Ishikawa (cell line): ENCODE measurements at regions not wholly inside any gene's neighbourhood (a gene's known extent, or its start where the extent isn't known, plus 50 kb on each side); places are given as distances from the start of the nearest gene placed in this dataset.

Source experiments
- CEBPB ChIP-seq: IDR thresholded peaks from 2 replicates; pipeline ENCODE4 v1.6.1; 2012
- CREB1 ChIP-seq: IDR thresholded peaks from 2 replicates; pipeline ENCODE4 v1.6.1; 2012; ENCODE audit warnings: low read depth
- EGR1 ChIP-seq: IDR thresholded peaks from 2 replicates; pipeline ENCODE4 v1.6.1; 2012
- EP300 ChIP-seq: IDR thresholded peaks from 2 replicates; pipeline ENCODE4 v1.6.1; 2012; ENCODE audit warnings: borderline replicate concordance
- FOXM1 ChIP-seq: IDR thresholded peaks from 2 replicates; pipeline ENCODE4 v1.6.1; 2012; ENCODE audit warnings: low read depth, borderline replicate concordance
- NFIC ChIP-seq: IDR thresholded peaks from 2 replicates; pipeline ENCODE4 v1.6.1; 2012
- RAD21 ChIP-seq: IDR thresholded peaks from 2 replicates; pipeline ENCODE4 v1.6.1; 2012; ENCODE audit warnings: low read depth
- TAF1 ChIP-seq: IDR thresholded peaks from 2 replicates; pipeline ENCODE4 v1.6.1; 2012; ENCODE audit warnings: low read depth, mild to moderate bottlenecking
- TCF12 ChIP-seq: IDR thresholded peaks from 2 replicates; pipeline ENCODE4 v1.6.1; 2012; ENCODE audit warnings: low read depth
- TEAD4 ChIP-seq: IDR thresholded peaks from 2 replicates; pipeline ENCODE4 v1.6.1; 2012
- YY1 ChIP-seq: IDR thresholded peaks from 2 replicates; pipeline ENCODE4 v1.6.1; 2012; ENCODE audit warnings: low read depth
- ZBTB7A ChIP-seq: IDR thresholded peaks from 2 replicates; pipeline ENCODE4 v1.6.1; 2012; ENCODE audit warnings: low read depth
- TF ChIP-seq, protein P1 (sequence below): IDR thresholded peaks from 2 replicates; pipeline ENCODE4 v1.6.1; 2012
- TF ChIP-seq, protein P2 (sequence below): IDR thresholded peaks from 2 replicates; pipeline ENCODE4 v1.6.1; 2012; ENCODE audit warnings: low read depth, mild to moderate bottlenecking
- TF ChIP-seq, protein P3 (sequence below): IDR thresholded peaks from 2 replicates; pipeline ENCODE4 v1.6.1; 2012

DNA sequence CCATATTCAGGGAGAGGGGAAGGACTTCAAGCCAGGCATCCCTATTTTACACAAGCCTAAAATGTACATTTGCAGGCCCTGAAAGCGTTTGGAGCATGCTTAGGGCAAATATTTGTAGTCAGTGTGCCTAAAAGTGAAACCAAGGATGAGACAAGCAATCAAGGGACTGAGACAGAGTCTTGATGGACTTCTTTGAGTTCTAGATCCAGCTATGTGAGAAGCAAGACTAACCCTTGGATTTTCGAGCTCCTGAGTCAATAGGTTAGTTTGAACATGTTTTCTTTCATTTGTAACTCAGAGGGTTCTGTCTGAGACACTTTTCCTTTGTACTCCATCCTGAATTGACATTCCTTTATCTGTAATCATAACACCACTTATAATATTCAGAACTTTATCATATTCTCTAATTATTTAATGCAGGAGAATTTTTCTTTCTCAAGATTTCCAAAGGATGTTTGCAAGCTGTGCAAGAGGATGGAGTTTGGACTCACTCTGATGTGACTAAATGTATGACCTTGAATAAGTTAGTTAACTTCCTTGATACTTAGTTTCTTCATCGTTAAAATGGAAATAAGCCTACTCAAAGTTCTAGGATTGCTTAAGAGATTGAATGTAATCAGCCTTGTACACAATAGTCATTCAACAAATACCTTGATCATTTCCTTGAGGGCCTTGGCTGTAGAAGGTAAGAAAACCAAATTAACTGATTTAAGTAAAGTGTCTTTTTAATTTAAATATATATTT lies 1237.8 kb upstream of the ZEB2 start:
- TF ChIP-seq NFIC = no peak
- TF ChIP-seq YY1 = no peak
- TF ChIP-seq, protein P1, sequence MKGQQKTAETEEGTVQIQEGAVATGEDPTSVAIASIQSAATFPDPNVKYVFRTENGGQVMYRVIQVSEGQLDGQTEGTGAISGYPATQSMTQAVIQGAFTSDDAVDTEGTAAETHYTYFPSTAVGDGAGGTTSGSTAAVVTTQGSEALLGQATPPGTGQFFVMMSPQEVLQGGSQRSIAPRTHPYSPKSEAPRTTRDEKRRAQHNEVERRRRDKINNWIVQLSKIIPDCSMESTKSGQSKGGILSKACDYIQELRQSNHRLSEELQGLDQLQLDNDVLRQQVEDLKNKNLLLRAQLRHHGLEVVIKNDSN = no peak
- TF ChIP-seq FOXM1 = no peak
- no peak for TF ChIP-seq TCF12
- TF ChIP-seq ZBTB7A = no peak
- TF ChIP-seq, protein P2, sequence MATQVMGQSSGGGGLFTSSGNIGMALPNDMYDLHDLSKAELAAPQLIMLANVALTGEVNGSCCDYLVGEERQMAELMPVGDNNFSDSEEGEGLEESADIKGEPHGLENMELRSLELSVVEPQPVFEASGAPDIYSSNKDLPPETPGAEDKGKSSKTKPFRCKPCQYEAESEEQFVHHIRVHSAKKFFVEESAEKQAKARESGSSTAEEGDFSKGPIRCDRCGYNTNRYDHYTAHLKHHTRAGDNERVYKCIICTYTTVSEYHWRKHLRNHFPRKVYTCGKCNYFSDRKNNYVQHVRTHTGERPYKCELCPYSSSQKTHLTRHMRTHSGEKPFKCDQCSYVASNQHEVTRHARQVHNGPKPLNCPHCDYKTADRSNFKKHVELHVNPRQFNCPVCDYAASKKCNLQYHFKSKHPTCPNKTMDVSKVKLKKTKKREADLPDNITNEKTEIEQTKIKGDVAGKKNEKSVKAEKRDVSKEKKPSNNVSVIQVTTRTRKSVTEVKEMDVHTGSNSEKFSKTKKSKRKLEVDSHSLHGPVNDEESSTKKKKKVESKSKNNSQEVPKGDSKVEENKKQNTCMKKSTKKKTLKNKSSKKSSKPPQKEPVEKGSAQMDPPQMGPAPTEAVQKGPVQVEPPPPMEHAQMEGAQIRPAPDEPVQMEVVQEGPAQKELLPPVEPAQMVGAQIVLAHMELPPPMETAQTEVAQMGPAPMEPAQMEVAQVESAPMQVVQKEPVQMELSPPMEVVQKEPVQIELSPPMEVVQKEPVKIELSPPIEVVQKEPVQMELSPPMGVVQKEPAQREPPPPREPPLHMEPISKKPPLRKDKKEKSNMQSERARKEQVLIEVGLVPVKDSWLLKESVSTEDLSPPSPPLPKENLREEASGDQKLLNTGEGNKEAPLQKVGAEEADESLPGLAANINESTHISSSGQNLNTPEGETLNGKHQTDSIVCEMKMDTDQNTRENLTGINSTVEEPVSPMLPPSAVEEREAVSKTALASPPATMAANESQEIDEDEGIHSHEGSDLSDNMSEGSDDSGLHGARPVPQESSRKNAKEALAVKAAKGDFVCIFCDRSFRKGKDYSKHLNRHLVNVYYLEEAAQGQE = no peak
- no peak for TF ChIP-seq TAF1
- TF ChIP-seq EP300 = no peak
- no peak for TF ChIP-seq EGR1
- TF ChIP-seq, protein P3, sequence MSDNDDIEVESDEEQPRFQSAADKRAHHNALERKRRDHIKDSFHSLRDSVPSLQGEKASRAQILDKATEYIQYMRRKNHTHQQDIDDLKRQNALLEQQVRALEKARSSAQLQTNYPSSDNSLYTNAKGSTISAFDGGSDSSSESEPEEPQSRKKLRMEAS = no peak
- no peak for TF ChIP-seq CREB1
- no peak for TF ChIP-seq RAD21
- no peak for TF ChIP-seq CEBPB
- TF ChIP-seq TEAD4 = no peak

DNA sequence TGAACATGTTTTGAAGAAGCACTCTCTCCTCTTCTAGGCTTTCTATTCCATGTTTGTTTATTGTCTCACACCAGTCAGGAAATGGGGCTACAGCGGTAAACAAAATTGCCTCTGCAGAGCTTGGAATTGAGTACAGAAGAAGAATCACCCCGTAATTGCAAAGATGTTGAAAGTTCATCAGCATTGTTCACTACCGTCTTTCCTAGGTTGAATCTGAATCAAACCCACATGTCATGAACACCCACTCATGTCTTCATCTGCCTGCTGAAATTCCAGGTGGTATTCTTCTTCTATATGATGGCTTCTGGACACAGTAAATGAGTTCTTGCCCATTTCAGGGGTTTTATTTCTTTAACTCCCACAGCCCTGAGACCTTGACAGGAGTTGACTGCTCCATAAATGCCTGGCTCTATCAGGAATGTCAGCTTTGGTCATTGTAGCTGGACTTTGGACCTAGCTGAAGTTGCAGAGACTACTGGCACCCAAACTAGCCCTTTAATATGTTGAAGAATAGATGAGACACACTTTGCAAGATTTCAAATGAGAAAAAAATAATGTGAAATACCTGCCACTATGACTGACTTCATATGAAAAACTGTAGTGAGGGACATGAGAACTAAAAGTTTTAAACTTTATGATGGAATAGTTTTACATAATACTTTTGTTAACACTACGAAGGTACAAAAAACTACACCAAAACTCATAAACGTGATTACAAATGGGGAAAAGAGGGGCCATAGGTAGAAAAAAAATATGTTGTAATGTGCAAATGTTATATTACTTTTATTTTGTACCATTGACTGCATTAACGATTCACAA lies 1235.3 kb upstream of the ZEB2 start:
- TF ChIP-seq EGR1 = no peak

- TF ChIP-seq CREB1 = no peak
- no peak for TF ChIP-seq NFIC
- TF ChIP-seq FOXM1 = no peak
- no peak for TF ChIP-seq TCF12
- no peak for TF ChIP-seq EGR1
- TF ChIP-seq, protein P2 = no peak
- TF ChIP-seq EP300 = no peak
- TF ChIP-seq YY1 = no peak
- TF ChIP-seq TEAD4 = no peak
- TF ChIP-seq CEBPB = no peak
- no peak for TF ChIP-seq ZBTB7A
- TF ChIP-seq, protein P3 = no peak
- TF ChIP-seq TAF1 = no peak
- no peak for TF ChIP-seq RAD21
- TF ChIP-seq, protein P1 = no peak
Observed at GRCh38 chr2:145753966-145754365, 1234.0 kb upstream of the ZEB2 start.

- TF ChIP-seq, protein P2 = no peak
- TF ChIP-seq NFIC (no peak), CEBPB (no peak), FOXM1 (no peak), TCF12 (no peak), RAD21 (no peak), TEAD4 (no peak), CREB1 (no peak), EGR1 (no peak), YY1 (no peak), EP300 (no peak), ZBTB7A (no peak), TAF1 (no peak)
- TF ChIP-seq, protein P1 = no peak
- TF ChIP-seq, protein P3 = no peak
Observed at GRCh38 chr2:145753041-145753608, 1233.2 kb upstream of the ZEB2 start.
